ENCODE measurements at regions not wholly inside any gene's neighbourhood (a gene's known extent, or its start where the extent isn't known, plus 50 kb on each side); places are given as distances from the start of the nearest gene placed in this dataset.

- no peak for DNase-seq (ENCODE audit: low read depth, low spot score)
Observed at GRCh38 chr12:124431971-124432370, 135.4 kb downstream of the NCOR2 start.

DNA sequence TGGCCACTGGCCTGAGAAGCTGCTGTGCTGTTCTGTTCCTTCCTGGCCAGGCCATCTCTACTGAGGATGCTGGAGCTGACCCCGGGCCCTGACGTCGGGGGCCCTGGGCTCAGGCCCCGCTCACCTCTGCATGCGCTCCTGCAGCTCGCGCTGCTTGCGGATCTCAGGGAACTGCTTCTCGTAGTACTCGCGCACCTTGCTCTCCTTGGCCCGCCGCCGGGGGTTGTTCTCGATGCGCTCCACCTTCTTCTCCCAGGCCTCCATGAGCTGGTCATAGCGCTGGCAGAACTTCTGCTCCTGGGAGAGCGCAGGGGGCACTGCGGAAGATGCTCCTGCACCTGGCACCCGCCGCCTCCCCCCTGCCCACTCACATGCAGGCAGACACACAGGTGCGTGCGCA lies 135.6 kb downstream of the RFLNA start:
- no peak for DNase-seq (ENCODE audit: low read depth, low spot score)

DNA sequence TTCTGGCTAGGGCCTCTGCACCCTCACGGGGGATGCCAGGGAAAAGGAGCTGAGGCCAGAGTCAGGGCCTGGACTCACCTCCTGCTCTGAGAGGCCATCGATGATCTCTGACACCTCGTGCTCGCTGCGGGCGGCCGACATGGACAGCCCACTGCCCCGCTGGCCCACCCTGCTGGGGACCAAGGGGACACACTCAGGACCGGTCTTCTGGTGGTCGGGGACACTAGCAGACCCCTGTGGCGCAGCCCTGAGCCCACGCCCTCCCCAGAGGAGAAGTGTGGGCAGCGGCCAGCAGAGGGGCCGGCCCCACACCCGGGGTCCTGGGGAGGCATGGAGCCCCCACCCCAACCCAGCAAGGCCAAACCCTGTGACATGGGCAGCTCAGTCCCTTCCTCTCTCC lies 134.6 kb downstream of the RFLNA start:
- no peak for DNase-seq (ENCODE audit: low read depth, low spot score)

DNA sequence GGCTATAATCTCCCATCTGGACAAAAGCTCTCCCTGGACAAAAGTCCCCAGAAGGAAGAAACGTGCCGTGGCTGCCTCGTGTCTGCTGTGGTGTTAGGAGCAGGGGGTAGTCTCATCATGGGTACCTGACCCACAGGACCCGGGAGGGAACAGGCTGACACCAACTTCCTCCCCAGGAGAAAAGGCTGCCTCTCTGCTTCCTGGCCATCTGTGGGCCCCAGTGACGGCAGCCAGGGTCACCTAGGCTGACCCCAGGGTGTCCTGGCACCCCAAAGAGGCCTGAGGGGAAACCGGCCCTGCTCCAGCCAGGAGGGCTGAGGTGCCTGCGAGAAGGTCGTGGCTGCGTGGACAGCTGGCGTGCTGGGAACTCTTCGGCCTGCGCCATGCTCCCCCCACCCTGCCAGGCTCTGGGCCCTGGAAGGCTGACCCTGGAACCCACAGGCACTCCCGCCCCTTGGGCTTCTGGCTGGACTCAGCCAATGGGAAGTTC lies 133.9 kb downstream of the RFLNA start:
- DNase-seq (ENCODE audit: low read depth, low spot score), result no peak

GRCh38 chr12:124428136-124428791 lies 133.4 kb downstream of the RFLNA start:
- peak; percentile 85 for DNase-seq (ENCODE audit: low read depth, low spot score)

GRCh38 chr12:124426594-124427555 lies 132.0 kb downstream of the RFLNA start:
- DNase-seq (ENCODE audit: low read depth, low spot score), result no peak

DNA sequence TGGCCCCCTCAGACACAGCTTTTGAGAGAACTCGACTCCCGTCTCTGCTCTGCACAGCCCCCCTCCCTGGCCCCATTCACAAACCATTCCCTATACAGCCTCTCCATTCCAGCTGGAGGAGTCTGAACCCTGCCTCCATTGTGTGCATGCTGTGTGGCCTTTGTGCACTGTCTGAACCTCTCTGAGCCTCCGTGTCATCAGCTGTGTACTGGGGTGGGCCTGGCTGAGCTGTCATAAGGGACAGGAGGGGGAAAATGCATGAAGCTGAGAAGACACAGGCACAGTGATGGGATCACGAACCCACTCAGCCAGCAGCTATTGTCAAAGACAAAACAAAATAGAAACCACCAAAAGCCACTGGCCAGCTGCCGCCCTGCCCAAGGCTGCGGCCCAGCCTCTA lies 130.8 kb downstream of the RFLNA start:
- DNase-seq (ENCODE audit: low read depth, low spot score), result no peak

- no peak for DNase-seq (ENCODE audit: low read depth, low spot score)
Observed at GRCh38 chr12:124424516-124424905, 129.6 kb downstream of the RFLNA start.

DNA sequence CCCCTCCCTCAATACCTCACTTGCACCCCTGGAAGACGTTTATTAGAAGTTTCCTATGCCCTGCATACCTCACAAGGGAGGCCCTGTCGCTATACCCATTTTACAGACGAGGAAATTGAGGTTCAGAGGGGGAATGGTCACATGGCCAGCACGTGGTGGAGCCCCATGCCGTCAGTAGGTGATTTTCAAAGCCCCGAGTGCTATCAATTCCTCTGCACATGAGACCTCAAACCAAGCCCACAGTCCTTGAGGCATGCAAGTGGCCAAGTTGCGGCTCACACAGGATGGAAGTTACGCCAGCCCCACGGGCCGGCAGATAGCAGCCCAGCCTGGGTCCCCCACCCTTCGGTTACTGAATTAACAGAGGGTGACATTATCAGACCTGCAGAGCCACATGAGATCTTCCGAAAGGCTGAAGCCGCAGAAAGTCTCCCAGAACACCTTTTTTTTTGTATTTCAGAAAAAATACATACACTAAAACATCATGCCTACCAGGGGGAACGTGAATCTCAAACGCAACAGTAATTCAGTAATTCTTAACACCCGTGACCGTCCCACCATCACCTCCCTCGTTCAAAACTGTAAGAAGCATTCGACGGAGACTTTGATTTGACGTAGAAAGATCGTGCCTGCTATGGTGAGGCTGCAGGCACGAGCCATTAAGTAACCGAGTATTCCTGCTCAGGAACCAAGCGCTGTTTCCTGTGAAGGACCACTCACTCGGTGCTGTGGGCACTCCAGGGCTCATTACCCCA lies 129.0 kb downstream of the RFLNA start:
- DNase-seq (ENCODE audit: low read depth, low spot score), result no peak

- peak; percentile 97 for DNase-seq (ENCODE audit: low read depth, low spot score)
Observed at GRCh38 chr12:124422570-124423523, 128.0 kb downstream of the RFLNA start.

DNA sequence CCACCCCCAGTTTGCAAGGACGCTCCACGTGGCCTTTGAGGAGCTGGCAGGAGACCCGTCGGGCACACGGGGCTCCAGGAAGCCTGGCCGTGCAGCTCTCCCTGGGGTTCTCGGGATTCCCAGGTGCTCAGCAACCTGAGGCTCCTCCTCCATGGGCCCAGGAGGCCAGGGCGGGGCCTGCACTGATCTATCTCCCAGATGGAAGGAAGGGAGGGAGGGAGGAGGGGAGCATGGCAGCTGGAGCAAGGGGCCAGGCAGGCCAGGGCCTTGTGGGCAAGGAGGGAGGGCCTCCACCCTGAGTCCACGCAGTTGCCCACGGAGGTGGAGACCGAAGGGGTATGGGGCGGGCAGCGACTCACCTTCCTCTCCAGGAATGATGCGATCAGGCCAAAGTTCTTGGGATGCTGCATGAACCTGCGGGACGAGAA lies 127.3 kb downstream of the RFLNA start:
- no peak for DNase-seq (ENCODE audit: low read depth, low spot score)

- DNase-seq (ENCODE audit: low read depth, low spot score), result peak; percentile 50
Observed at GRCh38 chr12:124420996-124421674, 126.2 kb downstream of the RFLNA start.

DNA sequence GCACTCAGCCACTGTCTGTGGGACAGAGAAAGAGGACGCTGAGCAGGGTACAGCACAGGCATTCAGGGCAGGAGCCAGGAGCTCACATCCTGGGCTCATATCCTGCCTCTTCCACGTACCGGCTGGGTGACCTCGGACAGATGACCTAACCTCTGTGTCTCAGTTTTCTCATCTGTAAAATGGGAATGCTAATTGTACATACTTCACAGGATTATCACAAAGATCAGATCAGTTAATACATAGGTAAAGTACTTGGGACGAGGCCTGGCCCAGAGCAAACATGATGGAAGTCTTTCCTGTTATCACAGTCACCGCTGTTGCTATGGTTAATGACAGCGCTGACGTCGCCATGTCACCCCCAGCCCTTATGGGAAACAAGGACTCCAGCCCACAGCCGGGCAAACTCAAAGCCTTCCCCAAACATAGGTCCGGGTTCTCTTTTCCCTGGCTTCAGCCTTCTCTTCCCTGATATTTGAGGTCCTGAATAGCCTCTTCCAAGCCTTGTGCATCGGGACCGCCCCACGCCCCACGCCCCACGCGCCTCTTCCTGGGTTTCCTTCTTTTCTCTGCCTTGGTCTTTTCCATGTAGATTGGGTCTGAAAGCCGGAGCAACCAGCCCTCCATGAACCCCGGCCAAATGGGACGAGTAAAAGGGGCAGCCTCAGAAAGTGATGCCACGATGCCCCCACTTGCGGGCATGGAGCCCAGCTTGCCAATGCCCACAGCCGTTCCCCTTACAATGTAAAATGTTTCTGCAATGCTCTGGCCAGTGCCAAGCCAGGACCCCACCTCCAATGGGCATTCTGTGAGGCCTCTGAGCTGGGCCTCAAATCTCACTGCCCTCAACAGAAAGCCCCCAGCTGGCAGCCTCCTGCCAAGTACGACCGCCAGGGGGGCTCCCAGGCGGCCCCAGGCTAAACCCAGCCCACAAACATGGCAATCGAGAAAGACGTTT lies 125.4 kb downstream of the RFLNA start:
- no peak for DNase-seq (ENCODE audit: low read depth, low spot score)

DNA sequence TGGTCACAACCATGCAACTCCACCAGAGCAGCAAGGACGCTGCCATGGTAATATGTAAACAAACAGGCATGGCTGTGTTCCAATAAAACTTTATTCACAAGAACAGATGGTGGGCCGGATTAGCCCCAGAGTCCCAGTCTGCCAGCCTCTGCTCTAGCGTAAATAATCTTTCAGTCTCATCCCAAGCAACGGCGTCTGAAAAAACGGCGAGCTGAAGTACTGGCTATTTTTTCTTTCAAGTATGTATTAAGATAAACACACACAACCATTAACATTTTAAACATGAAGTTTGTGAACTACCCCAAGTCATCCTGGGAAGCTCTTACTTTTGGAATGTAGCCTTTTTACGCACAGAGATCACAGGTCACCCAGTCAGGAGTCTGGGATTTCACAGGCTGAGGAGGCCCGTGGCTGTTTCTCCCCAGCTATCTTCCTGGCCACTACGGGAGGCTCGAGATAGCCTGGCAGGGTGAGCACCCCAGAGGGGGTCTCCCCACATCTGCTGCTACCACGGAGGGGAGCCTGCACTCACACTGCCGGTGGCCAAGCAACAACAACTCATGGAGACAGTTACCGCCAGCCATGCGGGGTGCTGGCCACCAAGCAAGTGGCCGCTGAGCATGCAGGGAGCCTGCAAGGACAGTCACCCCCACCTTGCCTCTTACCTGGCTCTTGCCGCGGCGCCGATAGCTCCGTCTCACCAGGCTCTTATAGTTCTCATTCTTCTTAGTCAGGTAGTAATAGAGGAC lies 124.6 kb downstream of the RFLNA start:
- no peak for DNase-seq (ENCODE audit: low read depth, low spot score)

DNA sequence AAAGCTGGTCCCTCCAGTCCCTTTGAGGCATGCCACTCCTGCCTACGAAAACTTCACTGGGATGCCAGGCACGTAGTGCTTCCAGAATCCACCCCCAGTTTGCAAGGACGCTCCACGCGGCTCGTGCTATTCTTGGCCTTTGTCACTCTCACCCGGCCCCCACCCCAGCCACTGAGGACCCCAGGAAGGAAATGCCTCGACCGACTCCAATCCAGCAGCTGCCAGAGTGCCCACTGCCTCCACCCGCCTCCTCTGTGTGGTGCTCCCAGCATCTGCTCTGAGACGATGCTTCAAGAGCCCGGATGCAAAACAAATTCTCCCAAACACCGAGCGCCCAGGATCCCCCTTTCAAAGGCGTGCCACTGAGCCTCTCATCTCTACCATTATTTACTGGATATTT lies 123.9 kb downstream of the RFLNA start:
- no peak for DNase-seq (ENCODE audit: low read depth, low spot score)

DNA sequence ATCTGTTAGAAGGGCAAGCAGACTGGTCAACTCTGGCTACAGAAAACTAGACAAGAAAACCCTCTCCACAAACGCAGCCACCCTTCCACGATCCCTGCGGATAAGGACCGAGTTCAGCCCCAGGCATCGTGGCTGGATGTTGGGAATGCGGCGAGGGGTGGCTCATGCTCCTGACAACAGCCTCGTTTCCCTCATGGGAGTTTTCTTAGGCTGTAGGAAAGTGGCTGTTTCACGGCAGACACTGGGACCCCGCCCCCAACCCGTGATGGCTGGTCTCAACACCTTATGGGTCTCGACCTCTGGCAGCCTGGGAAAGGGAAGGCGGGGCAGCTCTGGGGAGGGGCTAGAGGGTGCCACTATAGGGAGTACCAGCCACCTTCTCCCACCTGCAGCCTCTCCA lies 123.3 kb downstream of the RFLNA start:
- no peak for DNase-seq (ENCODE audit: low read depth, low spot score)

- DNase-seq (ENCODE audit: low read depth, low spot score), result no peak
Observed at GRCh38 chr12:124416516-124417395, 121.9 kb downstream of the RFLNA start.

Data from astrocyte of the hippocampus (primary cell).